Fibroblast of skin of right biceps (primary cell): ENCODE measurements at regions not wholly inside any gene's neighbourhood (a gene's known extent, or its start where the extent isn't known, plus 50 kb on each side); places are given as distances from the start of the nearest gene placed in this dataset.
"Not testable (repeated sequence)": the region's sequence is repeated elsewhere in the genome, so short reads cannot be mapped to it uniquely, and the experiment has no call there.

ENCODE experiments used
- DNase-seq: peaks from one replicate; pipeline ENCODE4 v3.0.0-alpha.2; 2013

DNA sequence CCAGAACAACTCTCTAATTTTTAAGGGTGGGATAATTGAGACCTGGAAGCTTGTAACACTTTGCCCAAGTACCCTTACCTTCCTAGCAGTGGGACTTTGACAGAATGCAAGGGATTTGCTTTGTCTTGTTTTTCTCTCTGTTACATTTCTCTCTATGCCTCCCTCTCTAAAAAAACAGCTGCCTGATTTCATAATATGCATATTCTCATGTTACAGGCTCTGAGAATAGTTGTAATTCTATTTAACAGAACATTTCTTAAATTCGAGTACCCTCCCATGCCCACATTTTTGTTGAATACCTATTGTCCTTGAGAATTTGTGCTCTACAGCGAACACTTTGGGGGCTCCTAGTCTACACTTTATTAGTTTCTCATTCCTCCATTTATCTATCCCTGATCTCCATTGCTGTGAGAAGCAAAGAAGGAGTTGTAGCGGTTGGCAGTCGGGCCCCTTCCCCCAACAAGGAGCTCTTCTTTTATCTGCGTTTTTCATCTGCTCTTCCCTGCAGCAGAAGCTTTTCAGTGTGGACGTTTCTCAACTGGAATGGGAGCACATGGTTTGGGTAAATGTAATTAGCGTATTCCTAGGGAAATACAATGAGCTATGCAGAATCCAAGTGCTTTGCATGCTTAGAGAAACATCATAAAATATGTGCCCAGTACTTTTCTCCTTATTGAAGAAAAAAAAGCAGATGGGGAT is 117.7 kb upstream of the CCDC90B start:
- DNase-seq, result no peak

DNA sequence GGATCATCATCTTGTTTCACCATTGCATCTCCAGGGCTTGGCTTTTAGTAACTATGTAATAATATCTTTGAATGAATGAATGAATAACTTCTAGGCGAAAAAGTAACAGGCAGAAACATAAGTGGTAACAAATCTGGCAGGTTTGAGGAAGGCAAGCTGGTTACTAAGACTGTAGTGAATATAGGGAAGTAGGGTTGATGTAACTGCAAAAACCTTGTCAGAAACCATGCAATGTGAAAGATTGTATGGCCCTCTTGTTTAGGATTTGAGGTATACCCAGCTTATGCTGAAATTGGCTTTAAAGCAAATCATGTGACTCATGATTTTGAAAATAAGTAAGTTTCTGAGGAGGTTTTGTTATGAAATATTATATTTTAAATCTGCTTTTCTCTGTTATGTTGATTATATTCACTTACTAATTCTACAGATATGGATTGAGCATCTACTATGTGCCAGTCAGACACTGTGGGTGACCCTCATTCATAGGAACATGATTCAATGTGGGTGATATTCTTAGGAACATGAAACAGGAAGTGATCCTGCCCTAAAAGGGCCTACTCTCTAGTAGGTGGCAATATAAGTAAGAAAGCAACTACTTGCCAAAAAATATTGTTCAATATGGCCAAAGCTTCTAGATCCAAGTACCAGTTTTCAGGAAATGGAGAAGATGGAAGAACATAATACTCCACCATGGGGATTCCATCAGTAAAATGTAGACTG is 115.5 kb upstream of the CCDC90B start:
- no peak for DNase-seq

DNA sequence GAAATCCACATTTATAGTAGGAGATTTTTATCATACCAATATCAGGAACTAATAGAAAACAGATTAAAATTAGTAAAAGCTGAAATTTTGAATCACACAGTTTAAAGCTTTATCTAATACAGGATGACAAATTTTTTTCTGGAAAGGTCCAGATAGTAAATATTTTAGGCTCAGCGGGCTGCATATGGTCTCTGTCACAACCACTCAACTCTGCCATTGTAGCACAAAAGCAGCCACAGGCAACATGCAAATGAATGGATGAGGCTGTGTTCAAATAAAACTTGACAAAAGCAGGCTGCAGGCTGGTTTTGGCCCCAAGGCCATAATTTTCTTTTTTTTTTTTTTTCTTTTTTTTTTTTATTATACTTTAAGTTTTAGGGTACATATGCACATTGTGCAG is 108.2 kb upstream of the CCDC90B start:
- no peak for DNase-seq

DNA sequence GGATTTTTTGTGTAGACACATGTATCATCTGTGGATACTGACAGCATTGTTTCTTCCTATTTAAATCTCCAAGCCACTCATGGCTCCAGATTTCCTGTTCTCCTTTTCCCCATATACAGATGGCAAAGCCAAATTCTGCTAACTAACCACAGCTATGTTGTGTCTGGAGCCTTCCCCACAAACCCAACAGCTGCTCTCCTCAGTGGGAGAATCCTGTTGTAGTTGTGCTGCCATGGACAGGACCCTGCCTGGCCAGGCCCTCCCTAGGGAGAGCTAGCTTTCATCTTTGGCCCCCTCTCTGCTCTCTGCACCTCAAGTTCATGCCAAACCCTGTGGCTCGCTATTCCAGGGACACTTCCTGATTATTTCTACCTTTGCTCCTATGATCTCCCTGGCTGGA is 106.4 kb upstream of the CCDC90B start:
- DNase-seq, result no peak

- no peak for DNase-seq
Observed at GRCh38 chr11:83389975-83390374, 103.8 kb upstream of the CCDC90B start.

DNA sequence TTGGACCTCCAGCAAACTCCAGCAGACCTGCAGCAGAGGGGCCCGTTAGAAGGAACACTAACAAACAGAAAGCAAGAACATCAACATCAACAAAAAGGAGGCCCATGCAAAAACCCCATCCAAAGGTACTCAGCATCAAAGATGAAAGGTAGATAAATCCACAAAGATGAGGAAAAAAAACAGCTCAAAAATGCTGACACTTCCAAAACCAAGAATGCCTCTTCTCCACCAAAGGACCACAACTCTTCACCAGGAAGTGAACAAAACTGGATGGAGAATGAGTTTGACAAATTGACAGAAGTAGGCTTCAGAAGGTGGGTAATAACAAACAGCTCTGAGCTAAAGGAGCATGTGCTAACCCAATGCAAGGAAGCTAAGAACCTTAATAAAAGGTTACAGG is 97.7 kb upstream of the CCDC90B start:
- not testable (repeated sequence) for DNase-seq

- DNase-seq, result no peak
Observed at GRCh38 chr11:83374311-83374710, 88.1 kb upstream of the CCDC90B start.

DNA sequence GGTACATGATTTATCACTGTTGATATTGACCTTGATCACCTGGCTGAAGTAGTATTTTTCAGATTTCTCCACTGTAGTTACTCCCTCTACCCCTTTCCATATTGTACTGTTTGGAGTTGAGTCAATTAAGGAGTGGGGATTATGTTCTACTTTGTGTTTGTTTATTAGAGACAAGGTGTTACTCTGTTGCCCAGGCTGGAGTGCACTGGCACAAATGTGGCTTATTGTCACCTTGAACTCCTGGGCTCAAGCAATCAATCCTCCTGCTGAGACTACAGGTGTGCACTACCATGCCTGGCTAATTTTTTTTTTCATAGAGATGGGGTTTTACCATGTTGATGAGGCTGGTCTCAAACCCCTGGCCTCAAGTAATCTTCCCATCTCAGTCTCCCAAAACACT is 85.3 kb upstream of the CCDC90B start:
- no peak for DNase-seq

GRCh38 chr11:83367745-83368144 is 81.6 kb upstream of the CCDC90B start:
- no peak for DNase-seq

DNA sequence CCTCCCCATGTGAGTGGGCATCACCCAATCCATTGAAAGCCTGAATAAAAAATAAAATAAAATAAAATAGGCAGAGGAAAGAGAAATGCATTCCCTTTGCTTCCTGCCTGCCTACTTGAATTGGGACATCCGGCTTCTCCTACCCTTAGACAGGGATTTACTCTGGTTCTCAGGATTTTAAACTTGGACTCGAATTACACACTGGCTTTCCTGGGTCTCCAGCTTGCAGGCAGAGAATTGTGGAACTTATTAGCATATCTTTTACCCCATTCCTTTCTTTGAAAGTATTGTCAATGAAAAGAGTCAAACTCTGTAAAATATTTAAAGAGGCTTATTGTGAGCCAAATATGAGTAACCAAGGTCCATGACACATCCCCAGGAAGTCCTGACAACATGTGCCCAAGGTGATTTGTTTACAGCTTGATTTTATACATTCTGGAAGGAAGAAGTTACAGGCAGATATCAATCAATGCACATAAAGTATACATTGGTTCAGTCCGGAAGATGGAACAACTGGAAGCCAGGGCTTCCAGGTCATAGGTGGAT is 78.4 kb upstream of the CCDC90B start:
- DNase-seq, result no peak

- no peak for DNase-seq
Observed at GRCh38 chr11:83363312-83363711, 77.1 kb upstream of the CCDC90B start.

- no peak for DNase-seq
Observed at GRCh38 chr11:83361831-83362230, 75.7 kb upstream of the CCDC90B start.

DNA sequence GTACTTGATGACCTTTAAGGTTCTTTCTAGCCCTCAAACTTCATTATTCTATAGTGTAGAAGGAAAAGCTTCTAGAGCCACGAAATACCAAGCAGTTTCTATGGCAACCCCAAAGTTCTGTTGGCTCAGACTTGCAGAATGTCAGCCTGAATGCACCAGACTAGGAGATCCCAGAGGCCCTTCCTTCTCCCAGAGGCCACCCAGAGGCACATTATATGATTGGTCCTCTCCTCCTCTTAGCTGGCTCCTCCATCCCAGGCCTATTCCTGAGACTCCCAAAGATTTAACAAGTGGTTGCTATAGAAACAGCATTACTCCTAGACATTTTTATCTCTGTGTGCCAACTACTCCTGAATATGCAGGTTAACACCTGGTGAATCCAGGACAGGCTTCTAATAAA is 69.2 kb upstream of the CCDC90B start:
- no peak for DNase-seq

- DNase-seq, result no peak
Observed at GRCh38 chr11:83350187-83350586, 64.0 kb upstream of the CCDC90B start.

- peak; percentile 2 for DNase-seq
Observed at GRCh38 chr11:83349296-83349695, 63.1 kb upstream of the CCDC90B start.

DNA sequence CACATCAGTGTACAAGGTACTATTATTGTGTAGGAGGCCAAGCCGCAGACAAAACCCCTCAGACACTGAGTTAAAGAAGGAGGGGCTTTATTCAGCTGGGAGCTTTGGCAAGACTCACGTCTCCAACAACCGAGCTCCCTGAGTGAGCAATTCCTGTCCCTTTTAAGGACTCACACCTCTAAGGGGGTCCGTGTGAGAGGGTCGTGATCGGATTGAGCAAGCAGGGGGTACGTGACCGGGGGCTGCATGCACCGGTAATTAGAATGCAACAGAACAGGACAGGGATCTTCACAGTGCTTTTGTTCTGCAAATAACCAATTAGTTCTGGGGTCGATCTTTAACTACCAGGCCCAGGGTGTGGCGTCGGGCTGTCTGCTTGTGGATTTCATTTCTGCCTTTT is 60.5 kb upstream of the CCDC90B start:
- DNase-seq, result not testable (repeated sequence)

- not testable (repeated sequence) for DNase-seq
Observed at GRCh38 chr11:83344521-83344920, 58.4 kb upstream of the CCDC90B start.

DNA sequence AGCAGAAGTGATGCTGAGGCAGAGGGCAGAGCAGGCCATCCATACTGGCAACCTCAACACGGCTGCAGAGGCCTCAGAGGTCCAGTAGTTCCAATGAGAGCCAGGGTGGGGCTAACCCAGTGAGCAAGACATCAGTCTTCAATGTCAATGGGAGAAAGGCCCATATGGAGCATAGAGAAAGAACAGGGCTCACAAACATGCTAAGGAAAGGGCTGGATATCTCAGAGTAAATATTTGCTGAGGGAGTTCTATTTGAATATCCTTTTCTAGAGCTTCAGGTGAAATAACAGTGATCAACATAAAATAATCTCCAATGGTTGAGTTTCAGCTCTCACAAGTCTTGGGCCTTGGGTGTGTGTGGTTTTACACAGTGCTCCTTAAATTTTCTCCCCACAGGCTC is 50.8 kb upstream of the CCDC90B start:
- no peak for DNase-seq
